Ovary (tissue), 3 donors: ENCODE measurements at regions not wholly inside any gene's neighbourhood (a gene's known extent, or its start where the extent isn't known, plus 50 kb on each side); places are given as distances from the start of the nearest gene placed in this dataset.

ENCODE experiments used
- CTCF ChIP-seq, 3 donors: fragments of 450-650 bp in 2 of 3; fragments of 200-600 bp in 1 of 3; IDR thresholded peaks; one replicate each; pipeline versions ENCODE4 v1.5.1 to v1.8.0; 2016 to 2022; ENCODE audit warnings: antibody characterized with exemption in 3 of 3, mild to moderate bottlenecking in 1 of 3
- EP300 ChIP-seq: sonication (generic); formaldehyde crosslinking; IDR thresholded peaks from one replicate; pipeline ENCODE4 v1.6.1; 2017; ENCODE audit warnings: antibody characterized with exemption
- POLR2A ChIP-seq: fragments of 450-650 bp; IDR thresholded peaks from one replicate; pipeline ENCODE4 v1.6.1; 2017; ENCODE audit warnings: antibody characterized with exemption, mild to moderate bottlenecking, moderate library complexity
- donor health status: DM: no; HTN: no; CAD: no.

GRCh38 chr9:84587153-84587552 is 82.4 kb upstream of the NTRK2 start:
- no peak for TF ChIP-seq CTCF (IDR thresholded peaks at IDR 0.05)
- TF ChIP-seq POLR2A, result no peak
- TF ChIP-seq EP300, result no peak
